ENCODE measurements at regions not wholly inside any gene's neighbourhood (a gene's known extent, or its start where the extent isn't known, plus 50 kb on each side); places are given as distances from the start of the nearest gene placed in this dataset.

DNA sequence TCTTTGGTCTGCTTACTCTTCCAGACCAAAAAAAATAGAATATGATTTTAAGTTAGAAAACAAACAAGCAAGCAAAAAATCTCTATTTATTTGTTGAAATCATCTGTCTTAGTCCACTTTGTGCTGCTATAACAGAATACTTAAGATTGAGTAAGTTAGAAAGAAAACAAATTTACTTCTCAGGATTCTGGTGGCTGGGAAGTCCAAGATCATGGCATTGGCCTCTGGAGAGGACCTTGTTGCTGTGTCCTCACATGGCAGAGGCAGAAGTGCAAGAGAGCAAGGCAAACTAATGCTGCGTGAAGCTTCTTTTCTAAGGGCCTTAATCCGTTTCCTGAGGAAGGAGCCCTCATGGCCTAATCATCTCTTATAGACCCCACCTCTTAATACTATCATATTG is 156.2 kb downstream of the SPP2 start:
- Histone ChIP-seq H3K4me3 (no peak overlapping the region), H3K27ac (no peak overlapping the region), H3K4me1 (peaks cover 0 to 5% (median 0%) of the 10 kb centered on the region in 4 donors), H3K27me3 (no peaks in the 10 kb centered on the region), H3K36me3 (no peaks in the 10 kb centered on the region), H3K9me3 (no peaks in the 10 kb centered on the region)
- TF ChIP-seq, protein P1, sequence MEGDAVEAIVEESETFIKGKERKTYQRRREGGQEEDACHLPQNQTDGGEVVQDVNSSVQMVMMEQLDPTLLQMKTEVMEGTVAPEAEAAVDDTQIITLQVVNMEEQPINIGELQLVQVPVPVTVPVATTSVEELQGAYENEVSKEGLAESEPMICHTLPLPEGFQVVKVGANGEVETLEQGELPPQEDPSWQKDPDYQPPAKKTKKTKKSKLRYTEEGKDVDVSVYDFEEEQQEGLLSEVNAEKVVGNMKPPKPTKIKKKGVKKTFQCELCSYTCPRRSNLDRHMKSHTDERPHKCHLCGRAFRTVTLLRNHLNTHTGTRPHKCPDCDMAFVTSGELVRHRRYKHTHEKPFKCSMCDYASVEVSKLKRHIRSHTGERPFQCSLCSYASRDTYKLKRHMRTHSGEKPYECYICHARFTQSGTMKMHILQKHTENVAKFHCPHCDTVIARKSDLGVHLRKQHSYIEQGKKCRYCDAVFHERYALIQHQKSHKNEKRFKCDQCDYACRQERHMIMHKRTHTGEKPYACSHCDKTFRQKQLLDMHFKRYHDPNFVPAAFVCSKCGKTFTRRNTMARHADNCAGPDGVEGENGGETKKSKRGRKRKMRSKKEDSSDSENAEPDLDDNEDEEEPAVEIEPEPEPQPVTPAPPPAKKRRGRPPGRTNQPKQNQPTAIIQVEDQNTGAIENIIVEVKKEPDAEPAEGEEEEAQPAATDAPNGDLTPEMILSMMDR (IDR thresholded peaks at IDR 0.05), result no peak
- DNase-seq, result no peak
- intact Hi-C loops (cut with DNase I; ENCODE audit: low total_unique reads), result no loop called here

DNA sequence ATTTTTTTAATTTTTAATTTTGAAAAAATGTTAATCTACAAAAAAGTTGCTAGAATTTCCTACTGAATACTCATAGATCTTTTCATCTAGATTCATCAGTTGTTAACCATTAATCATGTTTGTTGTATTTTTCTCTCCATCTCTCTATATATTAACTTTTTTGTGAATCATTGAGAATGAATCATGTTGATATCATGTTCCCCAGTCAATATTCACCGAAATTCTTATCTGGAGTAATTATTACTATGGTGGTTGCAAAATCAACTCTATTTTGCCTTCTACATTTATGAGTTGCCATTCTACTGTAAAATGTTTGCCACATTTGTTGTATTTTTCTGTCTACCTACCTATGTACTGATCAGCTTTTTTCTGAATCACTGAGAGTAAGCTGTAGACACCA is 154.0 kb downstream of the SPP2 start:
- H3K27ac ChIP-seq, result no peak overlapping the region
- H3K9me3 ChIP-seq, result no peaks in the 10 kb centered on the region
- intact Hi-C loops (cut with DNase I; ENCODE audit: low total_unique reads), result no loop called here
- DNase-seq, result no peak
- H3K36me3 ChIP-seq, result no peaks in the 10 kb centered on the region
- TF ChIP-seq, protein P1 (IDR thresholded peaks at IDR 0.05), result no peak
- H3K4me1 ChIP-seq, result no peaks in the 10 kb centered on the region
- no peak overlapping the region for H3K4me3 ChIP-seq
- H3K27me3 ChIP-seq, result no peaks in the 10 kb centered on the region

DNA sequence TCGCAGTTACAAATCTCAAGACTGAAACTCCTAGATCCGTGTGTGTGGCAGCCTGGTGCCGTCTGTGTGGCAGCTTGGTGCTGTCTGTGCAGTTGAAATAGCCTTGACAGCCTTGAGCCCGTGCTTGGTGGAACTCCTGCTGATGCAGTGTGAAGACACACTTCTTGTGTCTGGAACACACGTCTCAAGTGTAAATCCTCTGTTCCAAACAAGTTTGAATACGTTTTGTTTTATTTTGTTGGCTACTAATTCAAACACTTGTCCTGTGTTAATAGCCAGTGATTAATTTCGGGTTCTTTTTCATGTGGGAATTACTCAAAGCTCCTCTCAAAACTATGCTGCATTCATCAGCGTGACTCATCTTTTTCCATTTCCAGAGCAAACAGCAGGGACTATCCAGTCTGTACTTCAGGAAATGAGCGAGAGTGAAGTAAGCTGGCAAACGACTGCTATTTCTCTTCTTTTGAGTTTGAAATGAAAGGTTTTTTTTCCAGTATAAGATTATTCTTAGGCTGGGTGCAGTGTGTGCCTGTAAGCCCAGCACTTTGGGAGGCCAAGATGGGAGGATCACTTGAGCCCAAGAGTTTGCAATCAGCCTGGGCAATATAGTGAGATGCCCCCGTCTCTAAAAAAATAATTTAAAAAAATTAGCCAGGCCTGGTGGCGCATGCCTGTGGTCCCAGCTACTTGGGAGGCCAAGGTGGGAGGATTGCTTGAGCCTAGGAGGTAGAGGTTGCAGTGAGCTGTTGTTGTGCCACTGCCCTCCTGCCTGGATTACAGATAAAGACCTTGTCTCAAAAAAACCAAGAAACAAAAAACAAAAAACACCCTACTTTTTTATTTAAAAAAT is 152.9 kb downstream of the SPP2 start:
- Histone ChIP-seq H3K9me3 (no peaks in the 10 kb centered on the region), H3K27me3 (no peaks in the 10 kb centered on the region), H3K4me1 (no peaks in the 10 kb centered on the region), H3K36me3 (no peaks in the 10 kb centered on the region), H3K4me3 (no peak overlapping the region), H3K27ac (no peak overlapping the region)
- DNase-seq, result no peak
- intact Hi-C loops (cut with DNase I; ENCODE audit: low total_unique reads), result no loop called here
- TF ChIP-seq, protein P1 (IDR thresholded peaks at IDR 0.05), result no peak

DNA sequence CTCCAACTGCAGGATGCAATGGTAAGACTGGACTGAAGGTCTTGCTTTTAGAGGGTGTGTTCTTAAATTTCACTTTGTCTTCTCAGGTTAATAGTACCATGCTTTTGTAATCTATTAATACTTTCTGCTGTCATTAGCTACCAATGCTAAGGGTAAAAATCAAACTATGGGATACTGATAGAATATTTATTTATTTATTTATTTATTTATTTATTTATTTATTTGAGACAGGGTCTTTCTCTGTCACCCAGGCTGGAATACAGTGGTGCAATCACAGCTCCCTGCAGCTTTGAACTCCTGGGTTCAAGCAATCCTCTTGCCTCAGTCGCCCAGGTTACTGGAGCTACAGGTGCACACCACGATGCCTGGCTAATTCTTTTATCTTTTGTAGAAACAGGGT is 152.1 kb downstream of the SPP2 start:
- H3K27ac ChIP-seq, result no peak overlapping the region
- no peaks in the 10 kb centered on the region for H3K9me3 ChIP-seq
- intact Hi-C loops (cut with DNase I; ENCODE audit: low total_unique reads), result no loop called here
- no peaks in the 10 kb centered on the region for H3K27me3 ChIP-seq
- TF ChIP-seq, protein P1 (IDR thresholded peaks at IDR 0.05), result no peak
- H3K36me3 ChIP-seq, result no peaks in the 10 kb centered on the region
- H3K4me1 ChIP-seq, result no peaks in the 10 kb centered on the region
- no peak for DNase-seq
- H3K4me3 ChIP-seq, result no peak overlapping the region

DNA sequence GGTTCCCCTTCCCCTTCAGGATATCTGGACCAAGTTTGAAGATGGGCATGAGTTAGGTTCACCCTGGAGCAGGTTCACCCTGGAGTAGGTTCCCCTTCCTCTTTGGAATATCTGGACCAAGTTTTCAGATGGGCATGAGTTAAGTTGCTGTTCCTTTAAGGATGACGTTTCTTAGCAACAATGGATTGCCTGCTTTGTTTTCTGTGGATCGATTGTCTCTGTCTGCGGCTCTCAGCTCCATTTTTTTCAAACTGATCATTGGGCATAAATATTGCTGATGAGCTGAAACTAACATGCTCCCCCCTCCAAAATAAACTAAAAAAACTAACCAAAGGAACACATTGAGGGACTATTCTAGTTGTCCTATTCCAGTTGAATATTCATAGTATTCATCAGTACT is 149.5 kb downstream of the SPP2 start:
- TF ChIP-seq, protein P1 (IDR thresholded peaks at IDR 0.05), result no peak
- H3K9me3 ChIP-seq, result no peaks in the 10 kb centered on the region
- H3K27me3 ChIP-seq, result no peaks in the 10 kb centered on the region
- no peak for DNase-seq
- intact Hi-C loops (cut with DNase I; ENCODE audit: low total_unique reads), result no loop called here
- no peak overlapping the region for H3K4me3 ChIP-seq
- H3K27ac ChIP-seq, result no peak overlapping the region
- H3K36me3 ChIP-seq, result no peaks in the 10 kb centered on the region
- no peaks in the 10 kb centered on the region for H3K4me1 ChIP-seq

All from tibial artery (tissue), 4 donors.